Mesenchymal stem cell (in vitro differentiated cells and primary cell): ENCODE measurements at regions not wholly inside any gene's neighbourhood (a gene's known extent, or its start where the extent isn't known, plus 50 kb on each side); places are given as distances from the start of the nearest gene placed in this dataset.

Source experiments
- DNase-seq: peaks from one replicate; pipeline ENCODE4 v3.0.0-alpha.2; 2013
- H2AFZ ChIP-seq: one replicate; pipeline ENCODE4 v1.6.1; 2013; ENCODE audit warnings: low read depth, mild to moderate bottlenecking, control low read depth, inconsistent platforms, low read length, moderate library complexity
- H2AK5ac ChIP-seq: 2 replicates; pipeline ENCODE4 v1.6.1; 2013; ENCODE audit warnings: low read length, moderate library complexity, mild to moderate bottlenecking, inconsistent platforms; ENCODE audit not compliant: severe bottlenecking
- H2BK120ac ChIP-seq: one replicate; pipeline ENCODE4 v1.6.1; 2013; ENCODE audit warnings: low read depth, mild to moderate bottlenecking, inconsistent platforms, low read length, moderate library complexity
- H2BK12ac ChIP-seq, 2 experiments: one replicate each; pipeline ENCODE4 v1.6.1; 2013; ENCODE audit warnings: inconsistent platforms in 2 of 2, low read length in 2 of 2, mild to moderate bottlenecking in 2 of 2, moderate library complexity in 2 of 2, control low read depth in 1 of 2
- H2BK15ac ChIP-seq: one replicate; pipeline ENCODE4 v1.6.1; 2013; ENCODE audit warnings: mild to moderate bottlenecking, low read depth, inconsistent platforms; ENCODE audit not compliant: poor library complexity, severe bottlenecking
- H2BK5ac ChIP-seq: 2 replicates; pipeline ENCODE4 v1.6.1; 2013; ENCODE audit warnings: low read depth, mild to moderate bottlenecking, low read length, control low read depth, inconsistent platforms; ENCODE audit not compliant: poor library complexity, severe bottlenecking
- H3K14ac ChIP-seq, 2 experiments: one replicate each; pipeline ENCODE4 v1.6.1; 2013; ENCODE audit warnings: inconsistent platforms in 2 of 2, low read length in 2 of 2, control low read depth in 1 of 2, mild to moderate bottlenecking in 1 of 2, moderate library complexity in 1 of 2
- H3K18ac ChIP-seq, 2 experiments: one replicate each; pipeline ENCODE4 v1.6.1; 2013; ENCODE audit warnings: inconsistent platforms in 2 of 2, low read length in 2 of 2, control low read depth in 1 of 2, low read depth in 1 of 2, mild to moderate bottlenecking in 1 of 2
- H3K23ac ChIP-seq, 2 experiments: one replicate each; pipeline ENCODE4 v1.6.1; 2013; ENCODE audit warnings: inconsistent platforms in 2 of 2, low read length in 2 of 2, mild to moderate bottlenecking in 2 of 2, moderate library complexity in 2 of 2, control low read depth in 1 of 2
- H3K27ac ChIP-seq: 2 replicates; pipeline ENCODE4 v1.5.1; 2013; ENCODE audit warnings: mild to moderate bottlenecking, moderate library complexity, low read length, control low read depth, inconsistent platforms; ENCODE audit not compliant: poor library complexity, severe bottlenecking
- H3K27me3 ChIP-seq, 2 experiments: 2 replicates each; pipeline versions ENCODE4 v1.6.1 to v1.7.0; 2013; ENCODE audit warnings: low read length in 2 of 2, mild to moderate bottlenecking in 2 of 2, moderate library complexity in 2 of 2, control low read depth in 1 of 2, inconsistent platforms in 1 of 2; ENCODE audit not compliant: control insufficient read depth in 1 of 2, insufficient read depth in 1 of 2
- H3K36me3 ChIP-seq, 2 experiments: 2 replicates each; pipeline versions ENCODE4 v1.6.1 to v1.7.0; 2013; ENCODE audit warnings: low read length in 2 of 2, control low read depth in 1 of 2, inconsistent platforms in 1 of 2, low read depth in 1 of 2, mild to moderate bottlenecking in 1 of 2; ENCODE audit not compliant: insufficient read depth in 2 of 2, control insufficient read depth in 1 of 2
- H3K4ac ChIP-seq, 2 experiments: one replicate each; pipeline ENCODE4 v1.6.1; 2013; ENCODE audit warnings: inconsistent platforms in 2 of 2, low read length in 2 of 2, mild to moderate bottlenecking in 2 of 2, moderate library complexity in 2 of 2, control low read depth in 1 of 2, low read depth in 1 of 2
- H3K4me1 ChIP-seq: 2 replicates; pipeline ENCODE4 v1.6.1; 2013; ENCODE audit warnings: low read depth, low read length, control low read depth; ENCODE audit not compliant: control insufficient read depth, insufficient read depth
- H3K4me2 ChIP-seq: 2 replicates; pipeline ENCODE4 v1.6.1; 2013; ENCODE audit warnings: low read length, mild to moderate bottlenecking, inconsistent platforms; ENCODE audit not compliant: poor library complexity, severe bottlenecking
- H3K4me3 ChIP-seq, 2 experiments: 2 replicates each; pipeline versions ENCODE4 v1.5.1 to v1.7.0; 2013; ENCODE audit warnings: low read length in 2 of 2, mild to moderate bottlenecking in 2 of 2, control low read depth in 1 of 2, low read depth in 1 of 2; ENCODE audit not compliant: insufficient read depth in 1 of 2
- H3K79me1 ChIP-seq: replicated peaks from 2 replicates; pipeline ENCODE4 v1.6.1; 2013; ENCODE audit warnings: mild to moderate bottlenecking, control low read depth, low read length, inconsistent platforms; ENCODE audit not compliant: poor library complexity, severe bottlenecking
- H3K9ac ChIP-seq: 2 replicates; pipeline ENCODE4 v1.7.0; 2013; ENCODE audit warnings: mild to moderate bottlenecking, low read length, moderate library complexity
- H3K9me3 ChIP-seq: 2 replicates; pipeline ENCODE4 v1.7.0; 2013; ENCODE audit warnings: mild to moderate bottlenecking, low read length; ENCODE audit not compliant: control insufficient read depth
- H4K8ac ChIP-seq: one replicate; pipeline ENCODE4 v1.6.1; 2013; ENCODE audit warnings: inconsistent platforms, mild to moderate bottlenecking, low read length, moderate library complexity
- H4K91ac ChIP-seq: one replicate; pipeline ENCODE4 v1.6.1; 2013; ENCODE audit warnings: mild to moderate bottlenecking, low read length, inconsistent platforms
- WGBS: methylation state at CpG from one replicate; pipeline ENCODE4 v1.1.7; 2013; ENCODE audit warnings: mixed read lengths; 5-methylcytosine and 5-hydroxymethylcytosine counted together

DNA sequence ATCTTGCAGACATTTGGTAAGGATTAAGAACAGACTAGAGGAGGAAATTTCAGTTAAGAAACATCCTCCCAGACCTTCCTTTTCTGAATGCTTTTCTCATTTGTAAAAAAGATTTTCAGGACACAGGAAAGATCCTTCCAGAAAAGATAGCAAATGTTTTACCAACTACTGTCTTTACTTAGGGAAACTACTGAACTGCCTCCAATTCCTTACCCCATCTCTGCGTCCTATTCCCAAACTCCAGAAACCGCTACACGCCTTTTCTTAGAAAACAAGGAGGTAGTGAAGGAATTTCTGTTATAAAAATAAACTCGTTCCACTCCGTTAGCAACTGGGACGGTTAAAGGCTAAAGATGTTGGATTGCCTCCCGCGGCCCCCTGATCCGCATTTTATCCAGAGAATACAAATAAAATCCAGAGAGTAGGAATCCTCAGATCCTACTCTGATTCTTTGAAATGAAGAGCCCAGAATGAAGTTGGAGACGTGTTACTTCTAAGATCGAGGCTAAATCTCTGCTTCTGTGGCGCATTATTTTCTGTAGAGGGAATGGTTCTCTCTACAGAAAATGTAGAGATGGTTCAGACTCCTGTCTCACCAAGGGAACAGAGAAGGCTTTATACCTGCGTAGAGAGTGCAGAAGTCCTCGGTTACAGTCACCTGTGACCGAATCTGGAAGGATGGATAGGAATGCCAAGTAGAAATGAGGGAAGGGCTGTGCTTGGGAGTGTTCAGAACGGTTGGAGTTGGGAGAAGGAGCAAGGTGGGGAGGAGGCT lies 133.0 kb downstream of the GPX5 start:
- H3K27ac ChIP-seq = no peak overlapping the region
- no peak overlapping the region for H3K18ac ChIP-seq
- no peak overlapping the region for H4K91ac ChIP-seq
- no peak overlapping the region for H2BK12ac ChIP-seq
- DNase-seq = peak; percentile 15
- no peak overlapping the region for H4K8ac ChIP-seq
- H3K27me3 ChIP-seq = peaks cover 26 to 28% of the 10 kb centered on the region in 2 experiments
- H3K4me3 ChIP-seq = peak overlapping the region in 1 of 2 experiments; percentile 79
- H3K36me3 ChIP-seq = no peaks in the 10 kb centered on the region
- no peak overlapping the region for H2AFZ ChIP-seq
- no peaks in the 10 kb centered on the region for H3K9me3 ChIP-seq
- H3K79me1 ChIP-seq = no peaks in the 10 kb centered on the region
- no peak overlapping the region for H2BK120ac ChIP-seq
- H3K23ac ChIP-seq = no peak overlapping the region
- peaks cover 5% of the 10 kb centered on the region for H3K4me1 ChIP-seq
- H3K4ac ChIP-seq = no peak overlapping the region
- H3K14ac ChIP-seq = no peak overlapping the region
- H3K9ac ChIP-seq = peak overlapping the region; percentile 83
- no peak overlapping the region for H2BK15ac ChIP-seq
- no peak overlapping the region for H2AK5ac ChIP-seq
- peak overlapping the region; percentile 93 for H3K4me2 ChIP-seq
- 0% methylated on average over 5 of the region's 16 CpGs for WGBS
- H2BK5ac ChIP-seq = no peak overlapping the region

DNA sequence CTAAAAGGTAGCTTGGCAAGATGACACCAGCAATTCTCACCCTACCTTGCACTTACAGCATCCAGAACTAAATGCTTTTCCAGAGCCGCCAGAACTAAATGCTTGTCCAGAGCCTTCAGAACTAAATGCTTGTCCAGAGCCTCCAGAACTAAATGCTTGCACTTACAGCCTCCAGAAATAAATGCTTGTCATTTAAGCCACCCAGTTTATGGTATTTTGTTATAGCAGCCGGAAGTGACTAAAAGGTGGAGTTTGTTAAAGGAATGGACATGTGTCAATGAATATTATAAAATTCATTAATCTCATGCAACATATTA lies 133.5 kb downstream of the GPX5 start:
- no peak overlapping the region for H4K91ac ChIP-seq
- peaks cover 26 to 28% of the 10 kb centered on the region in 2 experiments for H3K27me3 ChIP-seq
- H3K36me3 ChIP-seq = no peaks in the 10 kb centered on the region
- H2BK5ac ChIP-seq = no peak overlapping the region
- no peak overlapping the region for H4K8ac ChIP-seq
- H2AFZ ChIP-seq = no peak overlapping the region
- no peak overlapping the region for H2BK15ac ChIP-seq
- H3K4me2 ChIP-seq = peak overlapping the region; percentile 93
- H3K23ac ChIP-seq = no peak overlapping the region
- no peak for DNase-seq
- no peak overlapping the region for H2BK120ac ChIP-seq
- peaks cover 5% of the 10 kb centered on the region for H3K4me1 ChIP-seq
- peak overlapping the region in 1 of 2 experiments; percentile 79 for H3K4me3 ChIP-seq
- H3K14ac ChIP-seq = no peak overlapping the region
- H2AK5ac ChIP-seq = no peak overlapping the region
- 6% methylated on average over 1 of the region's 2 CpGs for WGBS
- H3K9ac ChIP-seq = no peak overlapping the region
- H3K79me1 ChIP-seq = no peaks in the 10 kb centered on the region
- H3K9me3 ChIP-seq = no peaks in the 10 kb centered on the region
- H3K18ac ChIP-seq = no peak overlapping the region
- no peak overlapping the region for H3K4ac ChIP-seq
- H3K27ac ChIP-seq = no peak overlapping the region
- H2BK12ac ChIP-seq = no peak overlapping the region

DNA sequence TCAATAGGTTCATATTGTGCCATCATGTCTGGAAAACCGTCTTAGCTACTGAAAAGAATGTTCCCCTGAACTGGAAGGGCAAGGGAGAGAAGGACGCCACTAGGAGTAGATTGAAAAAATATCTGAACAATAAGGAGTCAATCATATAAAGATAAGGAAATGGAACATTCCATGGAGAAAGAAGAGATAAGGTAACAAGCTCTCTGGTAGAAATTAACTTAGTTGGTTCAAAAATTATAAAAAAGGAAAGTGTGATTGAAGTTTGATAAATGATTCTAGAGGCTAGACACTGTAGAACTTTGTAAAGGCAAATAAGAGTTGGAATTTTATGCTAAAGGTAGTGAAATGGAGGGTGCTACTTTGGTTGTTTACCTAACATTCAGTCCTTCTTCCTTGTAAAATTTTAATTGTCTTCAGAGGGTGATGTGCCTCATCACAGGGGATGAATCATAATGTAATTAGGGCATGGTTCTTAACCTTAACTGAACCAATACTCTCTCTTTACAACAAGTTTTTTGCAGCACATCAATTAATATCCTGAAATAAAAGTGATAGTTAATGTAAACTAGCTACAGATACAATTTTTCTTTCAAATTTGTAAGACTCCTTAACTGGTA lies 135.5 kb downstream of the GPX5 start:
- no peak overlapping the region for H2BK15ac ChIP-seq
- no peak overlapping the region for H3K14ac ChIP-seq
- H3K9me3 ChIP-seq = no peaks in the 10 kb centered on the region
- H3K4ac ChIP-seq = no peak overlapping the region
- no peak overlapping the region for H2BK120ac ChIP-seq
- H2BK12ac ChIP-seq = no peak overlapping the region
- no peak overlapping the region for H2AK5ac ChIP-seq
- no peak overlapping the region for H2AFZ ChIP-seq
- DNase-seq = no peak
- H4K91ac ChIP-seq = no peak overlapping the region
- peaks cover 5% of the 10 kb centered on the region for H3K4me1 ChIP-seq
- peaks cover 17 to 20% of the 10 kb centered on the region in 2 experiments for H3K27me3 ChIP-seq
- no peak overlapping the region for H2BK5ac ChIP-seq
- no peak overlapping the region for H3K9ac ChIP-seq
- H3K4me3 ChIP-seq = no peak overlapping the region
- no peak overlapping the region for H3K4me2 ChIP-seq
- no peaks in the 10 kb centered on the region for H3K36me3 ChIP-seq
- 75% methylated on average over 2 of the region's 2 CpGs for WGBS
- no peak overlapping the region for H3K18ac ChIP-seq
- H3K79me1 ChIP-seq = no peaks in the 10 kb centered on the region
- no peak overlapping the region for H4K8ac ChIP-seq
- no peak overlapping the region for H3K27ac ChIP-seq
- no peak overlapping the region for H3K23ac ChIP-seq

DNA sequence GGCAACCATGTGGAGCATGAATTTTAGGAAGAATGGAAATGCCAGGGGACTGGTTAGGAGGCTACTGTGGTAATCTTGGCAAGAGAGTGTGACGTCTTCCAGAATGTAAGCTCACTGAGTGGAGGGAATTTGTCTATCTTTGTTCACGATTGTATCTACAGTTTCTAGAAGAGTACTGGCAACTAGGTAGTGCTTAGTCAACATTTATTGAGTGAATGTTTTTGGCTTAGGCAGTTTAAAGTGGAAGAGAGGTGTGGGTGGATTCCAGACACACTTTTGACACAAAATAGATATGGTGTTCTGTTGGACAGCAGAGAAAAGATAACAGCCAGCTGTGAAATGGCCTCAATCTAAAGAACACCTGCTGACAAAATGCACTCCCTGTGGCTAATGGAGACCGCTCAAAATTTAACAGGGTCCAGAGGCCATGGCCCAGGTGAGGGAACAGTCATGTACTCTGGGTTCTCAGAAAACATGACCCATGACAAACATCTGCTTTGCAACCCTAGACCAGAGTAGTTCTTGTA lies 139.3 kb downstream of the GPX5 start:
- H3K79me1 ChIP-seq = no peaks in the 10 kb centered on the region

More for the DNA sequence above, 139.3 kb downstream of the GPX5 start:
- Histone ChIP-seq H2BK120ac (no peak overlapping the region), H2BK5ac (no peak overlapping the region), H2AFZ (no peak overlapping the region), H3K9me3 (no peaks in the 10 kb centered on the region), H2AK5ac (no peak overlapping the region), H3K4me3 (no peak overlapping the region), H2BK12ac (no peak overlapping the region), H3K4ac (no peak overlapping the region), H3K18ac (no peak overlapping the region), H3K4me1 (no peaks in the 10 kb centered on the region), H3K9ac (no peak overlapping the region), H3K4me2 (no peak overlapping the region), H3K27me3 (peaks cover 5 to 10% of the 10 kb centered on the region in 2 experiments), H4K91ac (no peak overlapping the region), H3K14ac (no peak overlapping the region), H3K36me3 (no peaks in the 10 kb centered on the region), H4K8ac (no peak overlapping the region), H2BK15ac (no peak overlapping the region), H3K23ac (no peak overlapping the region), H3K27ac (no peak overlapping the region)
- DNase-seq = no peak
- 93% methylated on average over 3 of the region's 3 CpGs for whole genome bisulfite sequencing
